Peyer's patch (tissue), 4 donors: ENCODE measurements at regions not wholly inside any gene's neighbourhood (a gene's known extent, or its start where the extent isn't known, plus 50 kb on each side); places are given as distances from the start of the nearest gene placed in this dataset.

Source experiments
- DNase-seq, 3 donors: peaks; one replicate each; pipeline ENCODE4 v3.0.0-alpha.2; 2017 to 2019
- H3K27ac ChIP-seq, 4 donors: fragments of 200-600 bp; sonication (generic); one replicate each; pipeline ENCODE4 v1.5.1; 2016 to 2019
- H3K27me3 ChIP-seq, 2 donors: fragments of 200-600 bp; sonication (generic); one replicate each; pipeline ENCODE4 v1.5.1; 2019
- H3K36me3 ChIP-seq, 3 donors: fragments of 200-600 bp; sonication (generic); one replicate each; pipeline ENCODE4 v1.5.1; 2016 to 2019
- H3K4me1 ChIP-seq, 4 donors: fragments of 200-600 bp; sonication (generic); one replicate each; pipeline ENCODE4 v1.5.1; 2016 to 2019
- H3K4me3 ChIP-seq, 4 donors: fragments of 200-600 bp; sonication (generic); 1 replicate in 3 of 4; 2 replicates in 1 of 4; pipeline ENCODE4 v1.5.1; 2016 to 2019; ENCODE audit warnings: mild to moderate bottlenecking in 1 of 4
- H3K9me3 ChIP-seq, 4 donors: fragments of 200-600 bp; sonication (generic); one replicate each; pipeline ENCODE4 v1.5.1; 2016 to 2019; ENCODE audit warnings: mild to moderate bottlenecking in 1 of 4
- CTCF ChIP-seq, 6 experiments: fragments of 450-650 bp in 4 of 6; fragments of 200-600 bp in 2 of 6; sonication (generic) in 1 of 6; IDR thresholded peaks; one replicate each; pipeline ENCODE4 v1.5.1; 2017 to 2019; ENCODE audit warnings: antibody characterized with exemption in 6 of 6, mild to moderate bottlenecking in 3 of 6, moderate library complexity in 1 of 6
- POLR2A ChIP-seq, 2 donors: fragments of 450-650 bp; IDR thresholded peaks; one replicate each; pipeline ENCODE4 v1.5.1; 2017; ENCODE audit warnings: antibody characterized with exemption in 2 of 2, mild to moderate bottlenecking in 2 of 2, moderate library complexity in 2 of 2

GRCh38 chr2:221774136-221774535 is 202.0 kb upstream of the EPHA4 start:
- Histone ChIP-seq H3K4me1 (no peaks in the 10 kb centered on the region), H3K27me3 (no peaks in the 10 kb centered on the region), H3K4me3 (no peak overlapping the region), H3K9me3 (no peaks in the 10 kb centered on the region), H3K36me3 (no peaks in the 10 kb centered on the region), H3K27ac (no peak overlapping the region)
- no peak for TF ChIP-seq POLR2A (IDR thresholded peaks at IDR 0.05)
- no peak for TF ChIP-seq CTCF (IDR thresholded peaks at IDR 0.05)
- DNase-seq = no peak

- Histone ChIP-seq H3K27me3 (no peaks in the 10 kb centered on the region), H3K27ac (no peak overlapping the region), H3K4me1 (no peaks in the 10 kb centered on the region), H3K4me3 (no peak overlapping the region), H3K36me3 (no peaks in the 10 kb centered on the region), H3K9me3 (no peaks in the 10 kb centered on the region)
- no peak for TF ChIP-seq POLR2A (IDR thresholded peaks at IDR 0.05)
- no peak for TF ChIP-seq CTCF (IDR thresholded peaks at IDR 0.05)
- DNase-seq = no peak
Observed at GRCh38 chr2:221771297-221771696, 199.2 kb upstream of the EPHA4 start.

- no peak for DNase-seq
- Histone ChIP-seq H3K4me3 (no peak overlapping the region), H3K36me3 (no peaks in the 10 kb centered on the region), H3K27ac (no peak overlapping the region), H3K27me3 (no peaks in the 10 kb centered on the region), H3K9me3 (no peaks in the 10 kb centered on the region), H3K4me1 (no peaks in the 10 kb centered on the region)
- TF ChIP-seq POLR2A (IDR thresholded peaks at IDR 0.05) (no peak), CTCF (IDR thresholded peaks at IDR 0.05) (no peak)
Observed at GRCh38 chr2:221767106-221768012, 195.3 kb upstream of the EPHA4 start.

- Histone ChIP-seq H3K36me3 (no peaks in the 10 kb centered on the region), H3K9me3 (no peaks in the 10 kb centered on the region), H3K27me3 (no peaks in the 10 kb centered on the region), H3K27ac (no peak overlapping the region), H3K4me1 (no peaks in the 10 kb centered on the region), H3K4me3 (no peak overlapping the region)
- TF ChIP-seq CTCF (IDR thresholded peaks at IDR 0.05) (no peak), POLR2A (IDR thresholded peaks at IDR 0.05) (no peak)
- DNase-seq = no peak
Observed at GRCh38 chr2:221762496-221762895, 190.4 kb upstream of the EPHA4 start.

- Histone ChIP-seq H3K27ac (no peak overlapping the region), H3K9me3 (no peaks in the 10 kb centered on the region), H3K27me3 (no peaks in the 10 kb centered on the region), H3K4me1 (no peaks in the 10 kb centered on the region), H3K36me3 (no peaks in the 10 kb centered on the region), H3K4me3 (no peak overlapping the region)
- TF ChIP-seq POLR2A (IDR thresholded peaks at IDR 0.05) = no peak
- no peak for TF ChIP-seq CTCF (IDR thresholded peaks at IDR 0.05)
- no peak for DNase-seq
Observed at GRCh38 chr2:221761260-221761659, 189.2 kb upstream of the EPHA4 start.
